ENCODE measurements at regions not wholly inside any gene's neighbourhood (a gene's known extent, or its start where the extent isn't known, plus 50 kb on each side); places are given as distances from the start of the nearest gene placed in this dataset.
"Not testable (repeated sequence)": the region's sequence is repeated elsewhere in the genome, so short reads cannot be mapped to it uniquely, and the experiment has no call there.

DNA sequence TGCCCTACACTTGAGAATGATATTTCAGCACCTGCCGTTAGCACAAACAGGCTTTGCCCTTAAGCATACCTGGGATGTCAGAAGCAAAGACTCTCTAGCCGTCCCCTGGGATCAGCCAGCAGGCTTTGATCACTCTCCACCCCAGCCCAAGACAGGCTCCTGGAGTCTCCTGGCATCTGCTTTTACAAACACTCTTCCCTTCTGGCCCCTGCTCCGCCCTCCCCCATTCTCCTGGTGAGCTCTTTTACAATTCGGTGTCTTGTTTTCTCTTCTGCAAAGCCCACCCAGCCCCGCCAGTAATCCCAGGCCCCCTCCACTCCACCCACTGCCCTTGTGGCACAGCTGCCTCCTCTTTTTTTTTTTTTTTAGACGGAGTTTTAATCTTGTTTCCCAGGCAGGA is 50.4 kb downstream of the KATNIP start:
- DNase-seq (ENCODE audit: low spot score): no peak

DNA sequence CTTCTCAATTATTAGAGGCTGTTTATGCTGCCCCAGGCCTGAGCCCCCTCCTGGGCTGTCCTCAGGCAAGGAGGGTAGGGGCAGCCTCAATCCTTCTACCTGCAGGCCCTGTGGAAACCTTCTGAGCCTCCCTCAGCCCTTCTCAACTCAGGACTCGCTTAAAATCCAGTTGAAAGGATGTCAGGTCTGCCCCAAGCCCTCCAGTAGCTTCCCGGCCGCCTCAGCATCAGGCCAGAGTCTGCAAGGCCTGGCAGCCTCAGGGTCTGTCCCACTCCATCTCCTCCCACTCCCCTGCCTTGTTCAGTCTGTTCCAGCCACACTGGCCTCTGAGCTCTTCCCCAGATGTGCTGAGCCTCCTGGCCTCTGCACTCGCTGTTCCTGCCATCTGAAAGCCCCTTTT is 52.2 kb downstream of the KATNIP start:
- no peak for DNase-seq (ENCODE audit: low spot score)

DNA sequence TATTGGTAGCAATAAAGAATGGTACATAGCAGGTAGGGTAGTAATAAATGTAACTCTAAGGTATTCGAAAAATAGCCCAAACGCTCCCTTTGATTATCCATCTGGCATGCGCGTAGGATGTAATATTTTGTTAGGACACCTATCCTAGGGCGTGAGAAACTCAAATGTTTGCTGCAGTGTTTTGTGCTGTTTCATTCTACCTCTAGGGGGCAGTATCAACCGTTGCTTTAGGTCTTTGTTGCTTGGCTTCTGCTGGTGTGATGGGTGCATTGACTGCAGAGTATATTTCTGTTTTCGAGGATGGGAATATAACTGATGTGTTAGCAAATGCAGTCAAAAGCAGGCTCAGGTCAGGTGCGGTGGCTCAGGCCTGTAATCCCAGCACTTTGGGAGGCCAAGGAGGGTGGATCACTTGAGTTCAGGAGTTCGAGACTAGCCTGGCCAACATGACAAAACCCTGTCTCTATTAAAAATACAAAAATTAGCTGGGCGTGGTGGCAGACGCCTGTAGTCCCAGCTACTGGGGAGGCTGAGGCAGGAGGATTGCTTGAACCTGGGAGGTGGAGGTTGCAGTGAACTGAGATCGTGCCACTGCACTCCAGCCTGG is 55.7 kb downstream of the KATNIP start:
- peak; percentile 65 for DNase-seq (ENCODE audit: low spot score)

DNA sequence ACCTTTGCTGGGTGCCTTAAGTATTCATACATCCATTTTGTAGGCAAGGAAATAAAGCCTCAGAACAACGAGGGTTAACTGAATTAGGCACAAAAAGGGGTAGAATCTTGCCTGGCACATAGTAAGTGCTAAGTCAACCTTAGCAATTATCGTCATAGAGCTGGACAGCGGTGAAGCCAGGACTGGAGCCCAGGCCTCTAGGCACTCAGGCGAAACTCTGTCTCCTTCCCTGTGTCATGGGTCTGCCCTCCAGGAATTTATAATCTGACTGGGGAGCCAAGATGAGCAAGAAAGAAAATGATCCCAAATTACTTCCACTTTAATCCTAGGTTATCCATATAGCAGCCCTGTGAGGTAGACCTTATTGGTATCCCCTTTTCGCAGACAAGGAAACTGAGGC is 61.4 kb downstream of the KATNIP start:
- no peak for DNase-seq (ENCODE audit: low spot score)

DNA sequence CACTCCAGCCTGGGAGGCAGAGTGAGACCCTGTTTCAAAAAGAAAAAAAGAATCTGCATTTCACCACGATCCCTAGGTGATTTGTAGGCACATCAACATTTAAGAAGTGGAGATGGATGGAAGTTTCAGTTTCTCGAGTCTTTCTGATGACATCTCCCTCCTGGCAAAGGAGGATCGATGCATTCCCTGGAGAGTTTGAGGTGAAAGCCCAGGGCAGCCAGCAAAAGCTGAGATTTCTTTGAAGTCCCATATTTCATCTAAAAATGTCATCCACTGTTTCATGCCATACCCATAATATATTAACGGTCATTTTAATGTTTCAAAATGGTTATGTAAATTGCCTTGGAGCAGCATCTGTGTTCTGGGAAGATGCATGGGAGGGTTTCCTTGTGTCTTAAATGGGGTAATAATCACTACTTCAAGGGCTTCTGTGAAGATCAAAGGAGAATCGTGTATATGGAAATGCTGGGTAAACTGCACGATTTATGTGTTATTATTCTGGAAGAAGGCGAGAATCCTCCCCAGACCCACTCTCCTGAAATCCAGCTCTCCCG is 63.4 kb downstream of the KATNIP start:
- DNase-seq (ENCODE audit: low spot score): no peak

- no peak for DNase-seq (ENCODE audit: low spot score)
Observed at GRCh38 chr16:27617665-27618064, 67.7 kb downstream of the KATNIP start.

- no peak for DNase-seq (ENCODE audit: low spot score)
Observed at GRCh38 chr16:27618165-27618564, 68.2 kb downstream of the KATNIP start.

GRCh38 chr16:27618606-27619327 is 68.8 kb downstream of the KATNIP start:
- DNase-seq (ENCODE audit: low spot score): no peak

- no peak for DNase-seq (ENCODE audit: low spot score)
Observed at GRCh38 chr16:27620541-27620940, 70.6 kb downstream of the KATNIP start.

GRCh38 chr16:27624154-27625049 is 74.5 kb downstream of the KATNIP start:
- no peak for DNase-seq (ENCODE audit: low spot score)

GRCh38 chr16:27625050-27625697 is 75.2 kb downstream of the KATNIP start:
- DNase-seq (ENCODE audit: low spot score): peak; percentile 64

DNA sequence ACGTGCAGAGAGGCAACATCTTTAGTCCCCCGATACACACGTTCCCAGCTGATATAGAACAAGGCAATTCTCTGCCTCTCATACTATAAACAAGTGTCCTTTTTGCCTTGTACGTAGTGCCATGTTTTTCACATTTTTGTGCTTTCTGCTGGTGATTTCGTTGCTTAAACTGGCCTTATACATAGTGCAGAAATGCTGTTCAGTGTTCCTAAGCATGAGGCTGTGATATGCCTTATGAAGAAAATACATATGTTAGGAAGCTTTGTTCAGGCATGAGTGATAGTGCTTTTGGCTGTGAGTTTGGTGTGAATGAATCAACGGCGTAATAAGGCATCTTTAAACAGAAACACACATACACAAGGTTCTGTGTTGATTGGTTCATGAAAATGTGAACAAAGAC is 77.2 kb downstream of the KATNIP start:
- no peak for DNase-seq (ENCODE audit: low spot score)

GRCh38 chr16:27628241-27628942 is 78.4 kb downstream of the KATNIP start:
- peak; percentile 39 for DNase-seq (ENCODE audit: low spot score)

- DNase-seq (ENCODE audit: low spot score): not testable (repeated sequence)
Observed at GRCh38 chr16:27628943-27629462, 79.1 kb downstream of the KATNIP start.

GRCh38 chr16:27632216-27632615 is 82.3 kb downstream of the KATNIP start:
- no peak for DNase-seq (ENCODE audit: low spot score)

GRCh38 chr16:27633221-27633620 is 83.3 kb downstream of the KATNIP start:
- no peak for DNase-seq (ENCODE audit: low spot score)

DNA sequence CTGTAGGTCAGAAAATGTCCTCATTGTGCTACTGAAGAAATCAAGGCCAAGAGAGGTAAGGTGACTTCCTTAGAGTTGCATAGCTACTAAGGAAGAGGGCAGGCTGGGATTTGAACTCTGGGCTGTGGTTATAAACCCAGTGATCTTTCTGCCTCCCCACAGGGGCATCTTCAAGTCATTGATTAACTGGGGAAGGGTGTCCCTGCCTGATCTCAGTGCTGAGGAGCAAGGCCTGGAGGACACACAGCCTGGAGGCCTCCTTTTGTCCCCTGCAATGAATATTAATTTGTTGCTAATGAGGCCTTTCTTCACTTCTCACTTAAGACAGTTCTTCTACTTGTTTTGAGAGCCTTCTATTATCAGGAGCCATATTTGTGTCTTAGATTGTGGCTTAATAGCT is 83.8 kb downstream of the KATNIP start:
- DNase-seq (ENCODE audit: low spot score): no peak

DNA sequence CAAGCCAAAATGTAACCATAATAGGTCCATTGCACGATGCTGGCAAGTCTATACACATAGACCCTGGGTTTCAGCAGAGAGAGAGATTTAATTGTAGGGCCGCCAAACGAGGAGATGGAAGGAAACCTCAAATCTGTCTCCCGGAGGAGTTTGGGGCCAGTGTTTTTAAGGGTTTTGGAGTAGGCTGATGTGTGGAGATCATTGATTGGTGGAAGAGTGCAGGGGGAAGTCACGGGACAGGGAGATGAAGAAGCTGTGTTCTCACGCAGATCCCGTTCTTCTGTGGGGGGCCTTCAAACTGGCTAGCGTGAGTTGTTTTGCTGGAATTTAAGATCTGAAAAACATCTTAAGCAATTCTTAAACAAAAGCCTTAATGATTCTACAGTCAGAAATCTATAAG is 84.8 kb downstream of the KATNIP start:
- DNase-seq (ENCODE audit: low spot score): no peak

- DNase-seq (ENCODE audit: low spot score): no peak
Observed at GRCh38 chr16:27636453-27637240, 86.7 kb downstream of the KATNIP start.

GRCh38 chr16:27638833-27639560 is 89.1 kb downstream of the KATNIP start:
- DNase-seq (ENCODE audit: low spot score): no peak
